HCT116 (cell line): ENCODE measurements at regions not wholly inside any gene's neighbourhood (a gene's known extent, or its start where the extent isn't known, plus 50 kb on each side); places are given as distances from the start of the nearest gene placed in this dataset.

Source experiments
- ATAC-seq: fragments of 200-7000 bp; cut with Tn5 transposase; 2 replicates; pipeline ENCODE4 v1.9.1; 2020; ENCODE audit warnings: mild to moderate bottlenecking, moderate library complexity
- BruUV-seq: library from RNA; stranded (reverse); fragments of 400-500 nt; replicated peaks from 2 replicates; lab custom pipeline; 2021; lab: Mats Ljungman, UMichigan
- CTCF ChIA-PET: fragments of 300-600 bp; sonication (Branson Sonifier 250); formaldehyde crosslinking; loops from one replicate; lab custom pipeline; 2021; ENCODE audit warnings: antibody characterized with exemption; lab: Charles Lee
- POLR2A ChIA-PET: fragments of 300-600, 350-600 bp; sonication (Branson Sonifier 250); formaldehyde crosslinking; loops from one replicate; lab custom pipeline; 2021; ENCODE audit warnings: antibody characterized with exemption; lab: Charles Lee
- RAD21 ChIA-PET, 2 experiments: fragments of 300-600 bp; sonication (Branson Sonifier 250); formaldehyde crosslinking; loops; one replicate each; lab custom pipeline; 2023; ENCODE audit warnings: low total read pairs in 2 of 2; ENCODE audit not compliant: uncharacterized antibody in 2 of 2, unreplicated experiment in 2 of 2, low non-redundant PET in 1 of 2; lab: Charles Lee
- DNase-seq: peaks from one replicate; pipeline ENCODE4 v3.0.0-alpha.2; 2010; ENCODE audit warnings: low read depth, low spot score
- H2AFZ ChIP-seq: fragments of 200-600 bp; shearing (Covaris generic), sonication (generic); 2 replicates; pipeline ENCODE4 v1.6.1; 2017; ENCODE audit warnings: low read depth, mixed run types, mixed read lengths, antibody characterized with exemption, low read length; ENCODE audit not compliant: poor library complexity, severe bottlenecking
- H3K27ac ChIP-seq: 2 replicates; pipeline ENCODE4 v1.5.1; 2012; ENCODE audit warnings: low read depth, low read length
- H3K27me3 ChIP-seq: fragments of 200-600 bp; sonication (generic); 2 replicates; pipeline ENCODE4 v1.6.1; 2016; ENCODE audit warnings: mixed run types, low read length, mixed read lengths; ENCODE audit not compliant: insufficient read depth
- H3K36me3 ChIP-seq, 2 experiments: fragments of 200-500 bp in 1 of 2; fragments of 200-600 bp in 1 of 2; sonication (Bioruptor generic) in 1 of 2; sonication (generic) in 1 of 2; 2 replicates each; pipeline versions ENCODE4 v1.5.1 to v1.6.1; 2014 to 2016; ENCODE audit warnings: low read length in 2 of 2, inconsistent platforms in 1 of 2, mixed read lengths in 1 of 2, mixed run types in 1 of 2; ENCODE audit not compliant: insufficient read depth in 2 of 2, control insufficient read depth in 1 of 2
- H3K4me1 ChIP-seq, 2 experiments: fragments of 200-600 bp in 1 of 2; sonication (generic) in 1 of 2; 2 replicates each; pipeline versions ENCODE4 v1.5.1 to v1.6.1; 2012 to 2017; ENCODE audit warnings: low read length in 2 of 2, inconsistent platforms in 1 of 2, mild to moderate bottlenecking in 1 of 2, mixed read lengths in 1 of 2, mixed run types in 1 of 2, moderate library complexity in 1 of 2; ENCODE audit not compliant: insufficient read depth in 2 of 2, control insufficient read depth in 1 of 2
- H3K4me2 ChIP-seq: fragments of 200-600 bp; sonication (generic); 2 replicates; pipeline ENCODE4 v1.6.1; 2017; ENCODE audit warnings: mixed run types, low read length, mixed read lengths
- H3K4me3 ChIP-seq, 2 experiments: fragments of 200-600 bp in 1 of 2; sonication (generic) in 1 of 2; replicated peaks in 1 of 2; 2 replicates each; pipeline ENCODE4 v1.5.1; 2011 to 2016; ENCODE audit warnings: low read length in 2 of 2, control low read depth in 1 of 2, low read depth in 1 of 2, mild to moderate bottlenecking in 1 of 2, mixed read lengths in 1 of 2, mixed run types in 1 of 2
- H3K79me2 ChIP-seq: fragments of 200-600 bp; sonication (generic); 2 replicates; pipeline ENCODE4 v1.6.1; 2017; ENCODE audit warnings: mild to moderate bottlenecking, mixed run types, low read length, moderate library complexity, mixed read lengths; ENCODE audit not compliant: insufficient read depth
- H3K9ac ChIP-seq: fragments of 200-600 bp; sonication (generic); 2 replicates; pipeline ENCODE4 v1.6.1; 2016; ENCODE audit warnings: low read length, mixed read lengths
- H3K9me2 ChIP-seq: fragments of 200-600 bp; sonication (generic), shearing (Covaris generic); 2 replicates; pipeline ENCODE4 v1.6.1; 2017; ENCODE audit warnings: mixed run types, mild to moderate bottlenecking, moderate library complexity; ENCODE audit not compliant: insufficient read depth
- H3K9me3 ChIP-seq, 2 experiments: fragments of 200-500 bp in 1 of 2; fragments of 200-600 bp in 1 of 2; sonication (Bioruptor generic) in 1 of 2; sonication (generic) in 1 of 2; 2 replicates each; pipeline ENCODE4 v1.6.1; 2014 to 2017; ENCODE audit warnings: low read length in 2 of 2, mixed read lengths in 2 of 2, inconsistent platforms in 1 of 2, low read depth in 1 of 2, mild to moderate bottlenecking in 1 of 2, mixed run types in 1 of 2, moderate library complexity in 1 of 2; ENCODE audit not compliant: control insufficient read depth in 1 of 2, insufficient read depth in 1 of 2
- H4K20me1 ChIP-seq: fragments of 200-600 bp; sonication (generic), shearing (Covaris generic); 2 replicates; pipeline ENCODE4 v1.6.1; 2017; ENCODE audit warnings: mixed run types, mild to moderate bottlenecking, moderate library complexity; ENCODE audit not compliant: insufficient read depth
- CEBPB ChIP-seq: IDR thresholded peaks from 2 replicates; pipeline ENCODE4 v1.6.1; 2012; ENCODE audit warnings: low read depth
- EGR1 ChIP-seq: IDR thresholded peaks from 2 replicates; pipeline ENCODE4 v1.6.1; 2012; ENCODE audit warnings: low read depth
- ELF1 ChIP-seq: IDR thresholded peaks from 2 replicates; pipeline ENCODE4 v1.6.1; 2012; ENCODE audit warnings: low read depth, borderline replicate concordance
- EZH2 ChIP-seq: fragments of 200-600 bp; sonication (generic); IDR thresholded peaks from 2 replicates; pipeline ENCODE4 v1.6.1; 2017; ENCODE audit warnings: antibody characterized with exemption, mixed run types
- EZH2phosphoT487 ChIP-seq: fragments of 200-600 bp; IDR thresholded peaks from 2 replicates; pipeline ENCODE4 v1.6.1; 2018; ENCODE audit warnings: antibody characterized with exemption, borderline replicate concordance
- FOSL1 ChIP-seq: IDR thresholded peaks from 2 replicates; pipeline ENCODE4 v1.6.1; 2012; ENCODE audit warnings: low read depth
- JUND ChIP-seq: IDR thresholded peaks from 2 replicates; pipeline ENCODE4 v1.6.1; 2012
- POLR2A ChIP-seq: IDR thresholded peaks from 2 replicates; pipeline ENCODE4 v1.7.0; 2011; ENCODE audit warnings: borderline replicate concordance; ENCODE audit not compliant: insufficient read depth, insufficient read length; ENCODE audit errors: extremely low read depth
- POLR2AphosphoS5 ChIP-seq: IDR thresholded peaks from 2 replicates; pipeline ENCODE4 v1.6.1; 2011; ENCODE audit warnings: mild to moderate bottlenecking, low read depth, low read length, moderate library complexity
- SIN3A ChIP-seq: IDR thresholded peaks from 2 replicates; pipeline ENCODE4 v1.6.1; 2012; ENCODE audit warnings: low read depth
- SP1 ChIP-seq: IDR thresholded peaks from 2 replicates; pipeline ENCODE4 v1.6.1; 2012; ENCODE audit warnings: low read depth
- YY1 ChIP-seq: IDR thresholded peaks from 2 replicates; pipeline ENCODE4 v1.6.1; 2011; ENCODE audit warnings: low read length, low read depth, moderate library complexity, mild to moderate bottlenecking; ENCODE audit not compliant: insufficient replicate concordance; ENCODE audit errors: extremely low read depth
- ZFX ChIP-seq: fragments of 450-650 bp; IDR thresholded peaks from 2 replicates; pipeline ENCODE4 v1.6.1; 2017
- ZNF274 ChIP-seq: fragments of 200-500 bp; sonication (Bioruptor generic); IDR thresholded peaks from 2 replicates; pipeline ENCODE4 v1.6.1; 2014; ENCODE audit warnings: mild to moderate bottlenecking, low read depth, low read length, inconsistent platforms
- intact Hi-C: fragments of 100-400 bp; cut with micrococcal nuclease; formaldehyde crosslinking; loops from 2 replicates; pipeline ENCODE4 v1.10.0; 2022
- TF ChIP-seq, protein P1 (sequence below): IDR thresholded peaks from 2 replicates; pipeline ENCODE4 v1.6.1; 2012
- TF ChIP-seq, protein P2 (sequence below): IDR thresholded peaks from 2 replicates; pipeline ENCODE4 v1.6.1; 2012; ENCODE audit warnings: low read depth

DNA sequence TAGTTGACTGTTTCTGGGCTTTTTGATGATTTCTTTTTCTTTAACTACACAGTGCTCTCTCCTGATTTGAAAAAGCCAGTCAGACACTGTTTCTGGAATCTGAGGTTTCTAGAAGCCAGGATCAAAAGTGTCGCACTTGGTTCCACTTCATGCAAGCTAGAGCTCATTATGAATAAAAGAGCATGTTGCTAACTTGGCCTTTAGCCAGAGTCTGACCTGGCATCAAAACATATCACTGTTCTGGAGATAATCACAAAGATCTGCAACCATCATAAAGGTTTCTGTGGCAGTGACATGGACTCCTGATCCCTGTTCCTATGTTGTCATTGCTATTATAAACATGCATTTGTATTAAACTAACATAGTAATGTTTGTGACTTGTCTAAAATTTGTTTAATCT is 76.1 kb upstream of the MAPRE2 start:
- no peaks in the 10 kb centered on the region for H3K27me3 ChIP-seq
- no peaks in the 10 kb centered on the region for H3K4me1 ChIP-seq
- no peak overlapping the region for H3K4me2 ChIP-seq
- no peak for TF ChIP-seq ELF1
- TF ChIP-seq CEBPB, result no peak
- TF ChIP-seq, protein P1, sequence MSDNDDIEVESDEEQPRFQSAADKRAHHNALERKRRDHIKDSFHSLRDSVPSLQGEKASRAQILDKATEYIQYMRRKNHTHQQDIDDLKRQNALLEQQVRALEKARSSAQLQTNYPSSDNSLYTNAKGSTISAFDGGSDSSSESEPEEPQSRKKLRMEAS, result no peak
- no peak for TF ChIP-seq EZH2
- TF ChIP-seq, protein P2, sequence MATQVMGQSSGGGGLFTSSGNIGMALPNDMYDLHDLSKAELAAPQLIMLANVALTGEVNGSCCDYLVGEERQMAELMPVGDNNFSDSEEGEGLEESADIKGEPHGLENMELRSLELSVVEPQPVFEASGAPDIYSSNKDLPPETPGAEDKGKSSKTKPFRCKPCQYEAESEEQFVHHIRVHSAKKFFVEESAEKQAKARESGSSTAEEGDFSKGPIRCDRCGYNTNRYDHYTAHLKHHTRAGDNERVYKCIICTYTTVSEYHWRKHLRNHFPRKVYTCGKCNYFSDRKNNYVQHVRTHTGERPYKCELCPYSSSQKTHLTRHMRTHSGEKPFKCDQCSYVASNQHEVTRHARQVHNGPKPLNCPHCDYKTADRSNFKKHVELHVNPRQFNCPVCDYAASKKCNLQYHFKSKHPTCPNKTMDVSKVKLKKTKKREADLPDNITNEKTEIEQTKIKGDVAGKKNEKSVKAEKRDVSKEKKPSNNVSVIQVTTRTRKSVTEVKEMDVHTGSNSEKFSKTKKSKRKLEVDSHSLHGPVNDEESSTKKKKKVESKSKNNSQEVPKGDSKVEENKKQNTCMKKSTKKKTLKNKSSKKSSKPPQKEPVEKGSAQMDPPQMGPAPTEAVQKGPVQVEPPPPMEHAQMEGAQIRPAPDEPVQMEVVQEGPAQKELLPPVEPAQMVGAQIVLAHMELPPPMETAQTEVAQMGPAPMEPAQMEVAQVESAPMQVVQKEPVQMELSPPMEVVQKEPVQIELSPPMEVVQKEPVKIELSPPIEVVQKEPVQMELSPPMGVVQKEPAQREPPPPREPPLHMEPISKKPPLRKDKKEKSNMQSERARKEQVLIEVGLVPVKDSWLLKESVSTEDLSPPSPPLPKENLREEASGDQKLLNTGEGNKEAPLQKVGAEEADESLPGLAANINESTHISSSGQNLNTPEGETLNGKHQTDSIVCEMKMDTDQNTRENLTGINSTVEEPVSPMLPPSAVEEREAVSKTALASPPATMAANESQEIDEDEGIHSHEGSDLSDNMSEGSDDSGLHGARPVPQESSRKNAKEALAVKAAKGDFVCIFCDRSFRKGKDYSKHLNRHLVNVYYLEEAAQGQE, result no peak
- TF ChIP-seq ZFX, result no peak
- TF ChIP-seq FOSL1, result no peak
- TF ChIP-seq SIN3A, result no peak
- no peak for TF ChIP-seq EGR1
- no peak for TF ChIP-seq JUND
- TF ChIP-seq POLR2AphosphoS5, result no peak
- no peak for TF ChIP-seq SP1
- no peak for TF ChIP-seq YY1
- no peak for TF ChIP-seq ZNF274
- TF ChIP-seq POLR2A, result no peak
- TF ChIP-seq EZH2phosphoT487, result no peak
- H3K9ac ChIP-seq, result no peak overlapping the region
- H3K79me2 ChIP-seq, result no peaks in the 10 kb centered on the region
- H3K27ac ChIP-seq, result no peak overlapping the region
- no peaks in the 10 kb centered on the region for H4K20me1 ChIP-seq
- H3K9me3 ChIP-seq, result no peaks in the 10 kb centered on the region
- RAD21 ChIA-PET, result no interaction called here
- H3K9me2 ChIP-seq, result no peaks in the 10 kb centered on the region
- no peak for DNase-seq
- intact Hi-C loops, result no loop called here
- H3K36me3 ChIP-seq, result no peaks in the 10 kb centered on the region
- CTCF ChIA-PET, result no interaction called here
- no peak overlapping the region for H2AFZ ChIP-seq
- H3K4me3 ChIP-seq, result no peak overlapping the region
- BruUV-seq, result no TSS peak
- POLR2A ChIA-PET, result no interaction called here
- ATAC-seq, result no peak
